GM21447 (cell line): ENCODE measurements at regions not wholly inside any gene's neighbourhood (a gene's known extent, or its start where the extent isn't known, plus 50 kb on each side); places are given as distances from the start of the nearest gene placed in this dataset.

ENCODE experiments used
- ATAC-seq: cut with Tn5 transposase; IDR thresholded peaks from one replicate; pipeline ENCODE4 v1.9.1; 2021; ENCODE audit not compliant: unreplicated experiment

DNA sequence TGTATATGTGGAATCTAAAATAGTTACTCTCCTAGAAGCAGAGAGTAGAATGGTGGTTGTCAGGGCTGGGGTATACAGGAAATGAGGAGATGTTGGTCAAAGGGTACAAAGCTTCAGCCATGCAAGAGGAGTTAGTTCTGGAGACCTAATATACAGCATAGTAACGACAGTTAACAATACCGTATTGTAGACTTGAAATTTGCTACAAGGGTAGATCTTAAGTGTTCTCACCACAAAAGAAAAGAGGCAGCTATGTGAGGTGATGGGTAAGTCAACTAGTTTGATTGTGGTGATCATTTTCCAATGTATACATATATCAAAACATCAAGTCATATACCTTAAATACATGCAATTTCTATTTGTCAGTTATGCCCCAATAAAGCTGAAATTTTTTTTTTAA, 98.2 kb upstream of the CYP1B1 start:
- ATAC-seq = no peak

- ATAC-seq = no peak
Observed at GRCh38 chr2:38173683-38174082, 97.7 kb upstream of the CYP1B1 start.

GRCh38 chr2:38171208-38171855, 95.4 kb upstream of the CYP1B1 start:
- ATAC-seq = no peak

GRCh38 chr2:38170733-38171132, 94.8 kb upstream of the CYP1B1 start:
- no peak for ATAC-seq

GRCh38 chr2:38170067-38170466, 94.1 kb upstream of the CYP1B1 start:
- no peak for ATAC-seq

DNA sequence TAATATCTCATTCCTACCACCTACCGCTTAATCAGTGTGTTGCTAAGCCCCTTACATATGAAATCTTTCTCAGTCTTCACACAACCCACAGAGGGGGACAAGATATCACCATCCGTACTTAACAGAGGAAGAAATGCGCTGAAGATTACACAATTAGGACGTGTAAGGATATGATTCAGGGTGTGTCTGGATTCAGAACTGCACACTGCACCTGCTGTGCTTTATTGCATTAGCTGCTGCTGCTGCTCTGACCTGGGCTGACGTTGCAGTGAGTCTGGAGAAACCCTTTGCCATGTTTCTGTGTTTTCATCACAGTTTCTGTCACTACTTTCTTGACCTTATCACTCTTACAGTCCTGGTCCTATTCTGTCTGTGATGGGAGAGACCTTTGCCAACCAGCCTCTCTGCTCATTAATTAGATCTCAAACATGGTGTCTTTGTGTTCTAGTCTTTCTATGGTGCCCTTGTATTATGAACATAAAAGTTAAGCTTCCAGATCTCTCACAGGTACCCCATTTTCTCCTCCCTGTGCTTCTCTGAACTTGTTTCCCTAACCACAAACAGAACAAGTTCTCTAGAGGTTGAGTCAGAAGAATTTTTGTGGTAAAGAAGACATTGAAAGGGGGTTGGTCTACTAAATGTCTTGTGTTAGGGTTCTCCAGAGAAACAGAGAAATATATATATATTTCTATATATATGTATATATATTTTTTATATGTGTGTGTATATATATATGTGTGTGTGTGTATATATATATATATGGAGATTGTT, 92.9 kb upstream of the CYP1B1 start:
- no peak for ATAC-seq

GRCh38 chr2:38167968-38168350, 92.0 kb upstream of the CYP1B1 start:
- ATAC-seq = no peak

GRCh38 chr2:38165698-38166097, 89.7 kb upstream of the CYP1B1 start:
- ATAC-seq = no peak

GRCh38 chr2:38164881-38165280, 88.9 kb upstream of the CYP1B1 start:
- peak; percentile 78 for ATAC-seq

DNA sequence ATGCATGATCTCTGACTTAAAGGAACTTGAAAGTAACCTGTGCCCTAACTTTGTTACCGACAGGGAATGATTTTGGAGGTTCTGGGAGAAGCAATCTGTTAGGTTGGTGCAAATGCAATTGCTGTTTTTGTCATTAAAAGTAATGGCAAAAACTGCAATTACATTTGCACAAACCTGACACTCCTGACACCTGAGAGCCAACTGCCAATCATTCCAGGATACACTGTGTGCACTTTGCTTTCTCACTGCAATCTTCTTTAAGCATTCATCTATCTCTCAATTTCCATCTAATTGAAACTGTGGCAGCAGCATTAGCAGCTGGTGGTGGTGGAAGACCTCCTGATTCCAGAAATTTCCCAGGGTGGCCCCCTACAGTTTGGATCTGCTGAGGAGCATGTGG, 87.6 kb upstream of the CYP1B1 start:
- no peak for ATAC-seq

- no peak for ATAC-seq
Observed at GRCh38 chr2:38163006-38163405, 87.1 kb upstream of the CYP1B1 start.

DNA sequence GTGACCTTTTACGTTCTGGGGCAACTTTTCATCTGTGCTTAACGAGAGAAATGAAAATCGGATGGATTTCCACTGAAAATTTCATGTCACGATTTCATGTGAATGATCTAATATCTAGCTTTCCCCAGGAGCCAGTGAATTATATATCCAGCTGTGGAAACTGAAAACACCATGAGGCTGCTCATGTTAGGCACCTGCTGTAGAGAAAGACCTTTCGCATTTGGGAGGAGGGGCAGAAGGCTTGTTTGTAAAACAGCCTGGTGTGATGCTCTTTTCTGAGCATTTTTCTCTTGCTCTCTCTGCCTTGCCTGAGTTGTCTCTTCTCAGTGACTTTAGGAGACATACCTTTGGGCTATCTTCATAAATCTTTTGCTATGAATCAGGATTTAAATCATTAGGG, 84.6 kb upstream of the CYP1B1 start:
- no peak for ATAC-seq

DNA sequence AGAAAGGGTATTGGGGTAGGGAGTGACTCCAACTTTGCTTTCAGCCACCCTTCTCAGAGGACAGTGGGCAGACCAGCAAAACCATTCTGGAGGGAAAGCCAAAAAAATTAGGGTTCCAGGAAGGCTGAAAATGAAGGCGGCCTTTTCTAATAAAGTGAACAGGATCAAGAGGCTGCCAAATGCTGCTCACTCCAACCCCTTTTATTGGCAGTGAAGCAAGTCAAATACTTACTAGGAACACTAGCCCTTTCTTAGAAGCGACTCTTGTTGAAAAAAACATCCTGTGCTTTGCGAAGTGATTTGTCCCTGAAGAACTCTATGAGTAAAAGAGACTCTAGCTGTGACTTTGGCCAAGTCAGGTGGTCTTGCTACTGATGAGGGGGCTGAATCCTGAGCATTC, 83.6 kb upstream of the CYP1B1 start:
- ATAC-seq = no peak

- no peak for ATAC-seq
Observed at GRCh38 chr2:38159191-38159590, 83.2 kb upstream of the CYP1B1 start.

- no peak for ATAC-seq
Observed at GRCh38 chr2:38158378-38159118, 82.6 kb upstream of the CYP1B1 start.

- no peak for ATAC-seq
Observed at GRCh38 chr2:38156436-38156835, 80.5 kb upstream of the CYP1B1 start.

- ATAC-seq = no peak
Observed at GRCh38 chr2:38155015-38155414, 79.1 kb upstream of the CYP1B1 start.

- ATAC-seq = no peak
Observed at GRCh38 chr2:38154395-38154794, 78.4 kb upstream of the CYP1B1 start.

DNA sequence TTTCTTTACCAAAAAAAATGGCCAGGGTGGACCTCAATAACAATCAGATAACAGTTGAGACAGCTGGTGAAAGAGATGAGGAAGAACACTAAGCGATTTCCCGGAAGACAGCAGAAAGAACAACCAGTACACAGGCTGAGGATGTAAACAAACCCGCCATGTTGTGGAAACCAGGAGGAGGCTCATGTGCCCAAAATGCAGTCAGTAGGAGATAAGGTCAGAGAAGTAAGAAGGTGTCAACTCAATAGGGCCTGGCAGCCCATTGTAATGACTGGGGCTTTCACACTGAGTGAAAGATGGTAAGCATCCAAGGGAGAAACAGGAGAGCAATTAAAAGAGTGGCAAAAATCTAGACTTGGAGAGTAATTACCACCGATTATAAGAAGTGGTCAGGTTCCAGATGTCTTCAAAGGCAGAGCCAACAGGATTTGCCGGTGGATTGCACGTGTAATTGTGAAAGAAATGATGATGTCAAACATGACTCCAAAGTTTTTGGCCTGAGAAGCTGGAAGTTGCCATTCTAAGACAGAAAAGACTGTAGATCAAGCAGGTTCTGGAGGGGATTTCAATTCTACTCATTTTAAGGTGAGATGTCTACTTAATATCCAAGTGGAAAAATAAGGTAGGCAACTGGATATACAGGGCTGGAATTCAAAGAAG, 77.7 kb upstream of the CYP1B1 start:
- no peak for ATAC-seq

- no peak for ATAC-seq
Observed at GRCh38 chr2:38152913-38153312, 77.0 kb upstream of the CYP1B1 start.

DNA sequence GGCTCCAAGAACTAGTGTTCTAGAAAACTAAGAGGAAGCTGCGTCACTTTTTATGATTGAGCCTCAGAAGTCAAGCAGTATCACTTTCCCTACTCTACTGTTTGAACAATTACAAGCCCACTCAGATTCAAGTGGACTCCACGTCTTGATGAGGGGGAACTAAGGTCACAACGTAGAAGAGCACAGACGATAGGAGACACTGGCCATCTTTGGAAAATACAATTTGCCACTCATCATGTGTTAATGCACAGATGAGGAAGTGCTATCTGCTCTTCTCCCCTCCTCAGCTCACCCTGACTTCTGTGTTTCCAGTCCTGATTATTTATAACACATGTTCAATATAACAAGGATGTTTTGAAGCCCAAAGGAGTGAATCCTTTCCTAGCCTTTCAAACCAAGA, 76.1 kb upstream of the CYP1B1 start:
- ATAC-seq = no peak

DNA sequence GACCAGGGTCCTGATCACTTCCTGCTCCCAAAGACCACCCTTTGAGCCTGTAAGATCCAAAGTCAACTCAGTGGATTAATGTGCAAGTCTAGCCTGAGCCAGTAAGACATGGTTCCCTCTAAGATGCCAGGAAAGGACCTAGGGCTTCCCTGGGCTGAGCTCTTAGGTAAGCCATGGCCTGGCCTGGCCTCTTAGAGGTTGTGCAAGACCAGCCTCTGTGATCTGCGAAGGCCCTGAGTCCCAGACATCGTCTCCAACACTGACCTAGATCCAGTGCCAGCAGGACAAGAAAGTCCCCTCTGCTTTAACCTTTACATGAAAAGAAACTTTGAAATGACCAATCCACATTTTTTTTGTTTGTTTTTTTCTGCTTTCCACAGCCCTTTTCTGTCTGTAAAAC, 73.6 kb upstream of the CYP1B1 start:
- ATAC-seq = no peak
